IMR-90 (cell line): ENCODE measurements at regions not wholly inside any gene's neighbourhood (a gene's known extent, or its start where the extent isn't known, plus 50 kb on each side); places are given as distances from the start of the nearest gene placed in this dataset.

ENCODE experiments used
- ATAC-seq: fragments of 200-7000 bp; cut with Tn5 transposase; 2 replicates; pipeline ENCODE4 v1.9.1; 2020; ENCODE audit warnings: low read depth, mild to moderate bottlenecking, moderate library complexity
- BruUV-seq: library from RNA; stranded (reverse); fragments of 400-500 nt; replicated peaks from 2 replicates; lab custom pipeline; 2021; lab: Mats Ljungman, UMichigan
- CTCF ChIA-PET: fragments of 300-600 bp; formaldehyde crosslinking; extraction: SDS; loops from one replicate; lab custom pipeline; 2021; ENCODE audit warnings: antibody characterized with exemption; lab: Yijun Ruan, JAX
- POLR2A ChIA-PET: fragments of 300-600 bp; sonication (Branson Sonifier 250); formaldehyde crosslinking; loops from one replicate; lab custom pipeline; 2022; ENCODE audit warnings: antibody characterized with exemption; ENCODE audit not compliant: unreplicated experiment; lab: Charles Lee
- DNase-seq: peaks from one replicate; pipeline ENCODE4 v3.0.0; 2013
- H2AFZ ChIP-seq: replicated peaks from 2 replicates; pipeline ENCODE3; 2013; ENCODE audit warnings: low read length, mild to moderate bottlenecking; ENCODE audit not compliant: poor library complexity
- H2AK5ac ChIP-seq: 2 replicates; pipeline ENCODE4 v1.6.1; 2013; ENCODE audit warnings: low read depth, low read length, inconsistent platforms
- H2AK9ac ChIP-seq: replicated peaks from 2 replicates; pipeline ENCODE3; 2013; ENCODE audit warnings: mild to moderate bottlenecking, low read depth, low read length, moderate library complexity; ENCODE audit not compliant: poor library complexity
- H2BK120ac ChIP-seq: 2 replicates; pipeline ENCODE4 v1.6.1; 2013; ENCODE audit warnings: low read depth, low read length, inconsistent platforms
- H2BK15ac ChIP-seq: 3 replicates; pipeline ENCODE4 v1.6.1; 2013; ENCODE audit warnings: low read depth, low read length, inconsistent platforms
- H2BK20ac ChIP-seq: 2 replicates; pipeline ENCODE4 v1.6.1; 2013; ENCODE audit warnings: low read depth, mild to moderate bottlenecking, inconsistent platforms, low read length, moderate library complexity
- H2BK5ac ChIP-seq: 2 replicates; pipeline ENCODE4 v1.6.1; 2013; ENCODE audit warnings: mild to moderate bottlenecking, low read depth, low read length, inconsistent platforms; ENCODE audit not compliant: poor library complexity, severe bottlenecking
- H3K14ac ChIP-seq: replicated peaks from 2 replicates; pipeline ENCODE4 v1.6.1; 2013; ENCODE audit warnings: low read depth, low read length, inconsistent platforms
- H3K18ac ChIP-seq: 2 replicates; pipeline ENCODE4 v1.6.1; 2013; ENCODE audit warnings: low read depth, low read length, control low read depth
- H3K23ac ChIP-seq: 2 replicates; pipeline ENCODE4 v1.6.1; 2013; ENCODE audit warnings: low read depth, low read length, inconsistent platforms
- H3K27ac ChIP-seq: 2 replicates; pipeline ENCODE4 v1.5.1; 2013; ENCODE audit warnings: mild to moderate bottlenecking, control low read depth, low read length; ENCODE audit not compliant: insufficient read depth
- H3K27me3 ChIP-seq: 2 replicates; pipeline ENCODE4 v1.6.1; 2013; ENCODE audit warnings: low read length; ENCODE audit not compliant: control insufficient read depth, insufficient read depth
- H3K36me3 ChIP-seq: 2 replicates; pipeline ENCODE4 v1.6.1; 2013; ENCODE audit warnings: low read length, mixed read lengths; ENCODE audit not compliant: control insufficient read depth, insufficient read depth
- H3K4ac ChIP-seq: 2 replicates; pipeline ENCODE4 v1.6.1; 2013; ENCODE audit warnings: low read depth, low read length, inconsistent platforms
- H3K4me1 ChIP-seq: 2 replicates; pipeline ENCODE4 v1.6.1; 2013; ENCODE audit warnings: low read length, mixed read lengths; ENCODE audit not compliant: control insufficient read depth, insufficient read depth
- H3K4me2 ChIP-seq: 2 replicates; pipeline ENCODE4 v1.6.1; 2013; ENCODE audit warnings: low read depth, mild to moderate bottlenecking, control low read depth, low read length, moderate library complexity
- H3K4me3 ChIP-seq: 2 replicates; pipeline ENCODE4 v1.5.1; 2013; ENCODE audit warnings: low read depth, mild to moderate bottlenecking, control low read depth, low read length, moderate library complexity; ENCODE audit not compliant: insufficient read depth
- H3K56ac ChIP-seq: 2 replicates; pipeline ENCODE4 v1.6.1; 2013; ENCODE audit warnings: low read length, inconsistent platforms; ENCODE audit not compliant: insufficient read depth; ENCODE audit errors: extremely low read depth
- H3K79me1 ChIP-seq, 2 experiments: 2 replicates each; pipeline ENCODE4 v1.6.1; 2013; ENCODE audit warnings: low read length in 2 of 2, inconsistent platforms in 1 of 2, low read depth in 1 of 2
- H3K9ac ChIP-seq: 2 replicates; pipeline ENCODE4 v1.6.1; 2013; ENCODE audit warnings: low read depth, low read length, control low read depth
- H3K9me1 ChIP-seq: 2 replicates; pipeline ENCODE4 v1.6.1; 2013; ENCODE audit warnings: low read length, inconsistent platforms; ENCODE audit not compliant: insufficient read depth
- H3K9me3 ChIP-seq: 2 replicates; pipeline ENCODE4 v1.6.1; 2013; ENCODE audit warnings: low read length; ENCODE audit not compliant: control insufficient read depth, insufficient read depth
- H4K20me1 ChIP-seq: 2 replicates; pipeline ENCODE4 v1.6.1; 2013; ENCODE audit warnings: low read length, inconsistent platforms; ENCODE audit not compliant: insufficient read depth
- H4K5ac ChIP-seq: 2 replicates; pipeline ENCODE4 v1.6.1; 2013; ENCODE audit warnings: mild to moderate bottlenecking, low read depth, low read length, control low read depth
- H4K8ac ChIP-seq, 2 experiments: 2 replicates each; pipeline ENCODE4 v1.6.1; 2013; ENCODE audit warnings: low read depth in 2 of 2, low read length in 2 of 2, control low read depth in 1 of 2, inconsistent platforms in 1 of 2
- H4K91ac ChIP-seq: 2 replicates; pipeline ENCODE4 v1.6.1; 2013; ENCODE audit warnings: low read depth, low read length, inconsistent platforms; ENCODE audit not compliant: insufficient read depth
- BHLHE40 ChIP-seq: fragments of 150-350 bp; IDR thresholded peaks from 2 replicates; pipeline ENCODE4 v1.6.1; 2016; ENCODE audit warnings: mild to moderate bottlenecking, low read depth, low read length
- CEBPB ChIP-seq: IDR thresholded peaks from 2 replicates; pipeline ENCODE4 v1.6.1; 2012; ENCODE audit warnings: low read depth, low read length, improper control_type of control experiment
- CHD1 ChIP-seq: IDR thresholded peaks from 2 replicates; pipeline ENCODE4 v1.6.1; 2012; ENCODE audit warnings: low read depth, low read length, improper control_type of control experiment
- FOS ChIP-seq: fragments of 150-350 bp; IDR thresholded peaks from 2 replicates; pipeline ENCODE4 v1.6.1; 2016; ENCODE audit warnings: low read depth, low read length
- MAFK ChIP-seq: IDR thresholded peaks from 2 replicates; pipeline ENCODE4 v1.6.1; 2012; ENCODE audit warnings: low read depth, low read length, improper control_type of control experiment
- MAZ ChIP-seq: IDR thresholded peaks from 2 replicates; pipeline ENCODE4 v1.6.1; 2012; ENCODE audit warnings: low read depth, mild to moderate bottlenecking, low read length, improper control_type of control experiment, moderate library complexity, borderline replicate concordance
- MXI1 ChIP-seq: IDR thresholded peaks from 2 replicates; pipeline ENCODE4 v1.6.1; 2012; ENCODE audit warnings: low read depth, mild to moderate bottlenecking, low read length, moderate library complexity, borderline replicate concordance
- NFE2L2 ChIP-seq: fragments of 150-350 bp; IDR thresholded peaks from 2 replicates; pipeline ENCODE4 v1.6.1; 2016; ENCODE audit warnings: low read depth, mild to moderate bottlenecking, low read length
- POLR2A ChIP-seq: IDR thresholded peaks from 2 replicates; pipeline ENCODE4 v1.6.1; 2012; ENCODE audit warnings: mild to moderate bottlenecking, low read depth, low read length
- RAD21 ChIP-seq: IDR thresholded peaks from 2 replicates; pipeline ENCODE4 v1.6.1; 2012; ENCODE audit warnings: low read length, improper control_type of control experiment
- RFX5 ChIP-seq: IDR thresholded peaks from 2 replicates; pipeline ENCODE4 v1.8.0; 2012; ENCODE audit warnings: low read depth, mild to moderate bottlenecking, low read length, moderate library complexity
- SMC3 ChIP-seq: fragments of 150-350 bp; IDR thresholded peaks from 2 replicates; pipeline ENCODE4 v1.6.1; 2016; ENCODE audit warnings: low read depth, mild to moderate bottlenecking, antibody characterized with exemption, low read length, moderate library complexity
- USF2 ChIP-seq: fragments of 150-350 bp; IDR thresholded peaks from 2 replicates; pipeline ENCODE4 v1.6.1; 2017; ENCODE audit warnings: mild to moderate bottlenecking, antibody characterized with exemption, low read length, low read depth
- WGBS, 2 experiments: methylation state at CpG; one replicate each; pipeline versions ENCODE4 v1.1.5 to v1.1.7; 2013; ENCODE audit warnings: missing lambda C conversion rate in 2 of 2; ENCODE audit not compliant: insufficient read length in 1 of 2; ENCODE audit errors: extremely low coverage in 2 of 2; 5-methylcytosine and 5-hydroxymethylcytosine counted together
- dilution Hi-C: fragments of 300-500 bp; cut with HindIII; formaldehyde crosslinking; loops from one replicate; pipeline ENCODE4 v1.14.3; 2018; ENCODE audit warnings: low sequenced_read_pairs; ENCODE audit not compliant: unreplicated experiment
- in situ Hi-C: fragments of 300-500 bp; cut with MboI; formaldehyde crosslinking; loops from 3 replicates; pipeline ENCODE4 v1.14.3; 2019; ENCODE audit warnings: low sequenced_read_pairs, inconsistent platforms, mixed read lengths
- intact Hi-C: fragments of 100-400 bp; cut with micrococcal nuclease; formaldehyde crosslinking; loops from 2 replicates; pipeline ENCODE4 v1.10.0; 2022
- TF ChIP-seq, protein P1 (sequence below): fragments of 150-350 bp; IDR thresholded peaks from 2 replicates; pipeline ENCODE4 v1.6.1; 2016; ENCODE audit warnings: low read depth, mild to moderate bottlenecking, low read length, moderate library complexity, borderline replicate concordance

- intact Hi-C loops (no loop called here), in situ Hi-C loops (no loop called here), dilution Hi-C loops (no loop called here)
- Histone ChIP-seq H3K4ac (no peak overlapping the region), H3K23ac (no peak overlapping the region), H2BK120ac (no peak overlapping the region), H2AFZ (no peak overlapping the region), H2BK15ac (no peak overlapping the region), H2BK5ac (no peak overlapping the region), H4K5ac (no peak overlapping the region), H4K91ac (no peak overlapping the region), H2BK20ac (no peak overlapping the region), H3K79me1 (no peaks in the 10 kb centered on the region), H2AK9ac (no peak overlapping the region), H3K9me3 (no peaks in the 10 kb centered on the region), H3K27me3 (no peaks in the 10 kb centered on the region), H3K9me1 (no peaks in the 10 kb centered on the region), H3K27ac (no peak overlapping the region), H4K8ac (no peak overlapping the region), H3K9ac (no peak overlapping the region), H3K4me3 (no peak overlapping the region), H3K18ac (no peak overlapping the region), H3K14ac (no peak overlapping the region), H4K20me1 (no peaks in the 10 kb centered on the region), H2AK5ac (no peak overlapping the region), H3K4me1 (no peaks in the 10 kb centered on the region), H3K36me3 (no peaks in the 10 kb centered on the region), H3K56ac (no peak overlapping the region), H3K4me2 (no peak overlapping the region)
- ChIA-PET CTCF (no interaction called here), POLR2A (no interaction called here)
- TF ChIP-seq NFE2L2: no peak
- no peak for TF ChIP-seq CHD1
- TF ChIP-seq MAFK: no peak
- TF ChIP-seq MAZ: no peak
- TF ChIP-seq POLR2A: no peak
- no peak for TF ChIP-seq SMC3
- TF ChIP-seq USF2: no peak
- TF ChIP-seq CEBPB: no peak
- TF ChIP-seq FOS: no peak
- TF ChIP-seq RFX5: no peak
- no peak for TF ChIP-seq MXI1
- TF ChIP-seq BHLHE40: no peak
- no peak for TF ChIP-seq RAD21
- TF ChIP-seq, protein P1, sequence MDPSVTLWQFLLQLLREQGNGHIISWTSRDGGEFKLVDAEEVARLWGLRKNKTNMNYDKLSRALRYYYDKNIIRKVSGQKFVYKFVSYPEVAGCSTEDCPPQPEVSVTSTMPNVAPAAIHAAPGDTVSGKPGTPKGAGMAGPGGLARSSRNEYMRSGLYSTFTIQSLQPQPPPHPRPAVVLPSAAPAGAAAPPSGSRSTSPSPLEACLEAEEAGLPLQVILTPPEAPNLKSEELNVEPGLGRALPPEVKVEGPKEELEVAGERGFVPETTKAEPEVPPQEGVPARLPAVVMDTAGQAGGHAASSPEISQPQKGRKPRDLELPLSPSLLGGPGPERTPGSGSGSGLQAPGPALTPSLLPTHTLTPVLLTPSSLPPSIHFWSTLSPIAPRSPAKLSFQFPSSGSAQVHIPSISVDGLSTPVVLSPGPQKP: no peak
- ATAC-seq: no peak
- 33% methylated on average over 1 of the region's 2 CpGs; no CpG with 5 or more reads in 1 of the 2 experiments for WGBS, 2 experiments
- no peak for DNase-seq
- no TSS peak for BruUV-seq
Measured at GRCh38 chr2:198717451-198717850, 740.3 kb downstream of the SATB2 start.
